ENCODE measurements at regions not wholly inside any gene's neighbourhood (a gene's known extent, or its start where the extent isn't known, plus 50 kb on each side); places are given as distances from the start of the nearest gene placed in this dataset.

DNA sequence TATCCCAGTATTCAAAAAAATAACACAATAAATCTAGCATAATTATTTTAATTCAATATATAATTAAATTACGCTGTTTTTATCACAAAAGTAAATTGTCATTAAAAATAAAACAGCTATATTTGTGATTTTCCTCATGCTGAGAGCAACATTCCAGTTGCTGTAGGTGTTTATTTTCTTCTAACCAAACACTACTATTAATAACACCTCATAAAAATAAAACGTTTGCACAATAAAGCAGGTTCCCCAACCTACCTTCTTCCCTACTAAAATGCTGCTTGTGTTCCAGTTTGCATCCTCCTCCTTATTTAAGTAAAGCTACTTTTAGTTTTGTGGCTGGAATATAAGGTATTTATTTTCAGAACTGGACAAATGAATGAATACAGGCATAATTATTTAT lies 108.2 kb upstream of the LGSN start:
- TF ChIP-seq EP300 (IDR thresholded peaks at IDR 0.05; ENCODE audit: low read depth): no peak
- no peak for TF ChIP-seq POLR2A (IDR thresholded peaks at IDR 0.05)
- TF ChIP-seq, protein P1, sequence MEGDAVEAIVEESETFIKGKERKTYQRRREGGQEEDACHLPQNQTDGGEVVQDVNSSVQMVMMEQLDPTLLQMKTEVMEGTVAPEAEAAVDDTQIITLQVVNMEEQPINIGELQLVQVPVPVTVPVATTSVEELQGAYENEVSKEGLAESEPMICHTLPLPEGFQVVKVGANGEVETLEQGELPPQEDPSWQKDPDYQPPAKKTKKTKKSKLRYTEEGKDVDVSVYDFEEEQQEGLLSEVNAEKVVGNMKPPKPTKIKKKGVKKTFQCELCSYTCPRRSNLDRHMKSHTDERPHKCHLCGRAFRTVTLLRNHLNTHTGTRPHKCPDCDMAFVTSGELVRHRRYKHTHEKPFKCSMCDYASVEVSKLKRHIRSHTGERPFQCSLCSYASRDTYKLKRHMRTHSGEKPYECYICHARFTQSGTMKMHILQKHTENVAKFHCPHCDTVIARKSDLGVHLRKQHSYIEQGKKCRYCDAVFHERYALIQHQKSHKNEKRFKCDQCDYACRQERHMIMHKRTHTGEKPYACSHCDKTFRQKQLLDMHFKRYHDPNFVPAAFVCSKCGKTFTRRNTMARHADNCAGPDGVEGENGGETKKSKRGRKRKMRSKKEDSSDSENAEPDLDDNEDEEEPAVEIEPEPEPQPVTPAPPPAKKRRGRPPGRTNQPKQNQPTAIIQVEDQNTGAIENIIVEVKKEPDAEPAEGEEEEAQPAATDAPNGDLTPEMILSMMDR (IDR thresholded peaks at IDR 0.05): no peak
- no peak for TF ChIP-seq POLR2AphosphoS5 (IDR thresholded peaks at IDR 0.05)
